Endothelial cell of umbilical vein (primary cell): ENCODE measurements at regions not wholly inside any gene's neighbourhood (a gene's known extent, or its start where the extent isn't known, plus 50 kb on each side); places are given as distances from the start of the nearest gene placed in this dataset.
"Not testable (repeated sequence)": the region's sequence is repeated elsewhere in the genome, so short reads cannot be mapped to it uniquely, and the experiment has no call there.

Experiments used
- MYC ChIP-seq: IDR thresholded peaks from one replicate; pipeline ENCODE4 v1.6.1; 2011; ENCODE audit warnings: mild to moderate bottlenecking, low read depth, low read length
- POLR2AphosphoS5 ChIP-seq: IDR thresholded peaks from 2 replicates; pipeline ENCODE4 v1.6.1; 2012; ENCODE audit warnings: low read depth, mild to moderate bottlenecking, control low read depth, low read length, moderate library complexity; ENCODE audit not compliant: insufficient read depth
- TF ChIP-seq, protein P1 (sequence below), 2 donors: IDR thresholded peaks; 1 replicate in 1 of 2; 2 replicates in 1 of 2; pipeline ENCODE4 v1.5.1; 2011; ENCODE audit warnings: low read length in 2 of 2, mild to moderate bottlenecking in 2 of 2, moderate library complexity in 2 of 2, control low read depth in 1 of 2, inconsistent platforms in 1 of 2, low read depth in 1 of 2; ENCODE audit not compliant: insufficient read depth in 1 of 2; ENCODE audit errors: extremely low read depth in 1 of 2

DNA sequence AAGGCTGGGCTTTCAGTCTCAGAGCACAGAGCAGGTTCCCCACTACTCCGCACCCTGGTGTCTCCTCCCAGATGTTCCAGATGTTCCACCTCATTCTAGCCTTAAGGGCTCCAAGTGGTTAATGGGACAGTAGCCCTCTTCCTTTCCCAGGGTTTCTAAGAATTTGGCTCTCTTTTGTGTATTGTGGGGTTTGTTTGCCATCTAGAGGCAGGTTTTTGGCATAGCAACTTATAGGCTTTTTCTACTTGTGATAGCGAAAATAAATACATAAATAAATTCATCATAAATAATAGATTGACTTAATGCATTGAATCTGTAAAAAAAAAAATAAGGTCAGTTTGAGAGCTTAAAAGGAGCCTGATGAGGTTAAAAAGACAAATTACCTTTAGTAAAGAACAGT, 86.1 kb upstream of the XKR3 start:
- TF ChIP-seq, protein P1, sequence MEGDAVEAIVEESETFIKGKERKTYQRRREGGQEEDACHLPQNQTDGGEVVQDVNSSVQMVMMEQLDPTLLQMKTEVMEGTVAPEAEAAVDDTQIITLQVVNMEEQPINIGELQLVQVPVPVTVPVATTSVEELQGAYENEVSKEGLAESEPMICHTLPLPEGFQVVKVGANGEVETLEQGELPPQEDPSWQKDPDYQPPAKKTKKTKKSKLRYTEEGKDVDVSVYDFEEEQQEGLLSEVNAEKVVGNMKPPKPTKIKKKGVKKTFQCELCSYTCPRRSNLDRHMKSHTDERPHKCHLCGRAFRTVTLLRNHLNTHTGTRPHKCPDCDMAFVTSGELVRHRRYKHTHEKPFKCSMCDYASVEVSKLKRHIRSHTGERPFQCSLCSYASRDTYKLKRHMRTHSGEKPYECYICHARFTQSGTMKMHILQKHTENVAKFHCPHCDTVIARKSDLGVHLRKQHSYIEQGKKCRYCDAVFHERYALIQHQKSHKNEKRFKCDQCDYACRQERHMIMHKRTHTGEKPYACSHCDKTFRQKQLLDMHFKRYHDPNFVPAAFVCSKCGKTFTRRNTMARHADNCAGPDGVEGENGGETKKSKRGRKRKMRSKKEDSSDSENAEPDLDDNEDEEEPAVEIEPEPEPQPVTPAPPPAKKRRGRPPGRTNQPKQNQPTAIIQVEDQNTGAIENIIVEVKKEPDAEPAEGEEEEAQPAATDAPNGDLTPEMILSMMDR (IDR thresholded peaks at IDR 0.05; ENCODE audit: extremely low read depth in 1 of 2, insufficient read depth in 1 of 2, low read depth in 1 of 2, low read length in 2 of 2), result not testable (repeated sequence)
- TF ChIP-seq POLR2AphosphoS5, MYC: not testable (repeated sequence)
